SKM-1 treated with dmso at 0.1 percent for 144 hours (cell line): ENCODE measurements at regions not wholly inside any gene's neighbourhood (a gene's known extent, or its start where the extent isn't known, plus 50 kb on each side); places are given as distances from the start of the nearest gene placed in this dataset.

Experiments
- DNase-seq: peaks from one replicate; lab custom pipeline; 2025; ENCODE audit not compliant: unreplicated experiment; lab: John Stamatoyannopoulos, UW

- DNase-seq = no peak
These were observed 311.0 kb downstream of the NSG2 start for GRCh38 chr5:174356536-174356935.

- DNase-seq = peak; percentile 19
These were observed 312.8 kb downstream of the NSG2 start for GRCh38 chr5:174358276-174358675.

- DNase-seq = no peak
These were observed 313.6 kb downstream of the NSG2 start for GRCh38 chr5:174359071-174359470.

GRCh38 chr5:174362514-174362913 lies 317.0 kb downstream of the NSG2 start:
- DNase-seq = no peak

GRCh38 chr5:174363934-174364333 lies 318.4 kb downstream of the NSG2 start:
- DNase-seq = no peak

- no peak for DNase-seq
These were observed 319.2 kb downstream of the NSG2 start for GRCh38 chr5:174364676-174365075.

- DNase-seq = no peak
These were observed 326.1 kb downstream of the NSG2 start for GRCh38 chr5:174371600-174372094.

- no peak for DNase-seq
These were observed 328.7 kb downstream of the NSG2 start for GRCh38 chr5:174374206-174374605.

GRCh38 chr5:174376056-174376455 lies 330.6 kb downstream of the NSG2 start:
- no peak for DNase-seq

- DNase-seq = no peak
These were observed 331.3 kb downstream of the NSG2 start for GRCh38 chr5:174376726-174377373.

- no peak for DNase-seq
These were observed 332.8 kb downstream of the NSG2 start for GRCh38 chr5:174378121-174378874.

- DNase-seq = no peak
These were observed 334.8 kb downstream of the NSG2 start for GRCh38 chr5:174380311-174380710.

GRCh38 chr5:174381241-174381640 lies 335.7 kb downstream of the NSG2 start:
- DNase-seq = no peak

- no peak for DNase-seq
These were observed 338.0 kb downstream of the NSG2 start for GRCh38 chr5:174383210-174384167.

GRCh38 chr5:174384509-174384947 lies 339.0 kb downstream of the NSG2 start:
- DNase-seq = no peak

GRCh38 chr5:174386306-174386705 lies 338.1 kb upstream of the MSX2 start:
- DNase-seq = no peak

- DNase-seq = no peak
These were observed 337.5 kb upstream of the MSX2 start for GRCh38 chr5:174386846-174387245.

- DNase-seq = no peak
These were observed 336.9 kb upstream of the MSX2 start for GRCh38 chr5:174387448-174387847.

- DNase-seq = no peak
These were observed 331.5 kb upstream of the MSX2 start for GRCh38 chr5:174392892-174393291.

- no peak for DNase-seq
These were observed 327.8 kb upstream of the MSX2 start for GRCh38 chr5:174396541-174396940.

- DNase-seq = no peak
These were observed 327.2 kb upstream of the MSX2 start for GRCh38 chr5:174397206-174397605.
